ENCODE measurements at regions not wholly inside any gene's neighbourhood (a gene's known extent, or its start where the extent isn't known, plus 50 kb on each side); places are given as distances from the start of the nearest gene placed in this dataset.

- H3K9me3 ChIP-seq (ENCODE audit: control insufficient read depth in 3 of 3, low read length in 3 of 3): no peaks in the 10 kb centered on the region
- H3K27me3 ChIP-seq (ENCODE audit: control insufficient read depth in 3 of 3, insufficient read depth in 3 of 3, low read length in 3 of 3): no peaks in the 10 kb centered on the region
- no peaks in the 10 kb centered on the region for H3K36me3 ChIP-seq (ENCODE audit: control insufficient read depth in 3 of 3, insufficient read depth in 3 of 3, low read length in 3 of 3)
- H3K4me1 ChIP-seq (ENCODE audit: control insufficient read depth in 3 of 3, insufficient read depth in 3 of 3, low read length in 3 of 3): no peaks in the 10 kb centered on the region
- H3K4me3 ChIP-seq (ENCODE audit: low read length in 3 of 3): no peak overlapping the region
- no peak overlapping the region for H3K9ac ChIP-seq (ENCODE audit: low read depth in 1 of 3, low read length in 3 of 3)
- no peak overlapping the region for H3K27ac ChIP-seq (ENCODE audit: low read depth, low read length)
These were observed 298.8 kb upstream of the FERMT1 start for GRCh38 chr20:6421321-6422248.

GRCh38 chr20:6420336-6420735, 297.5 kb upstream of the FERMT1 start:
- H3K9me3 ChIP-seq (ENCODE audit: control insufficient read depth in 3 of 3, low read length in 3 of 3): no peaks in the 10 kb centered on the region
- no peak overlapping the region for H3K4me3 ChIP-seq (ENCODE audit: low read length in 3 of 3)
- no peaks in the 10 kb centered on the region for H3K27me3 ChIP-seq (ENCODE audit: control insufficient read depth in 3 of 3, insufficient read depth in 3 of 3, low read length in 3 of 3)
- H3K27ac ChIP-seq (ENCODE audit: low read depth, low read length): no peak overlapping the region
- no peaks in the 10 kb centered on the region for H3K36me3 ChIP-seq (ENCODE audit: control insufficient read depth in 3 of 3, insufficient read depth in 3 of 3, low read length in 3 of 3)
- no peak overlapping the region for H3K9ac ChIP-seq (ENCODE audit: low read depth in 1 of 3, low read length in 3 of 3)
- H3K4me1 ChIP-seq (ENCODE audit: control insufficient read depth in 3 of 3, insufficient read depth in 3 of 3, low read length in 3 of 3): no peaks in the 10 kb centered on the region

- Histone ChIP-seq H3K9ac (ENCODE audit: low read depth in 1 of 3, low read length in 3 of 3) (no peak overlapping the region), H3K4me3 (ENCODE audit: low read length in 3 of 3) (no peak overlapping the region), H3K36me3 (ENCODE audit: control insufficient read depth in 3 of 3, insufficient read depth in 3 of 3, low read length in 3 of 3) (no peaks in the 10 kb centered on the region), H3K27me3 (ENCODE audit: control insufficient read depth in 3 of 3, insufficient read depth in 3 of 3, low read length in 3 of 3) (no peaks in the 10 kb centered on the region), H3K27ac (ENCODE audit: low read depth, low read length) (no peak overlapping the region), H3K4me1 (ENCODE audit: control insufficient read depth in 3 of 3, insufficient read depth in 3 of 3, low read length in 3 of 3) (no peaks in the 10 kb centered on the region), H3K9me3 (ENCODE audit: control insufficient read depth in 3 of 3, low read length in 3 of 3) (no peaks in the 10 kb centered on the region)
These were observed 295.9 kb upstream of the FERMT1 start for GRCh38 chr20:6418732-6419131.

- Histone ChIP-seq H3K27ac (ENCODE audit: low read depth, low read length) (no peak overlapping the region), H3K4me1 (ENCODE audit: control insufficient read depth in 3 of 3, insufficient read depth in 3 of 3, low read length in 3 of 3) (no peaks in the 10 kb centered on the region), H3K9ac (ENCODE audit: low read depth in 1 of 3, low read length in 3 of 3) (no peak overlapping the region), H3K27me3 (ENCODE audit: control insufficient read depth in 3 of 3, insufficient read depth in 3 of 3, low read length in 3 of 3) (no peaks in the 10 kb centered on the region), H3K4me3 (ENCODE audit: low read length in 3 of 3) (no peak overlapping the region), H3K9me3 (ENCODE audit: control insufficient read depth in 3 of 3, low read length in 3 of 3) (no peaks in the 10 kb centered on the region), H3K36me3 (ENCODE audit: control insufficient read depth in 3 of 3, insufficient read depth in 3 of 3, low read length in 3 of 3) (no peaks in the 10 kb centered on the region)
These were observed 293.5 kb upstream of the FERMT1 start for GRCh38 chr20:6416371-6416770.

- Histone ChIP-seq H3K4me3 (ENCODE audit: low read length in 3 of 3) (no peak overlapping the region), H3K4me1 (ENCODE audit: control insufficient read depth in 3 of 3, insufficient read depth in 3 of 3, low read length in 3 of 3) (no peaks in the 10 kb centered on the region), H3K36me3 (ENCODE audit: control insufficient read depth in 3 of 3, insufficient read depth in 3 of 3, low read length in 3 of 3) (no peaks in the 10 kb centered on the region), H3K27ac (ENCODE audit: low read depth, low read length) (no peak overlapping the region), H3K27me3 (ENCODE audit: control insufficient read depth in 3 of 3, insufficient read depth in 3 of 3, low read length in 3 of 3) (no peaks in the 10 kb centered on the region), H3K9ac (ENCODE audit: low read depth in 1 of 3, low read length in 3 of 3) (no peak overlapping the region), H3K9me3 (ENCODE audit: control insufficient read depth in 3 of 3, low read length in 3 of 3) (no peaks in the 10 kb centered on the region)
These were observed 288.8 kb upstream of the FERMT1 start for GRCh38 chr20:6411651-6412050.

GRCh38 chr20:6410721-6411120, 287.9 kb upstream of the FERMT1 start:
- H3K9me3 ChIP-seq (ENCODE audit: control insufficient read depth in 3 of 3, low read length in 3 of 3): no peaks in the 10 kb centered on the region
- H3K27ac ChIP-seq (ENCODE audit: low read depth, low read length): no peak overlapping the region
- H3K27me3 ChIP-seq (ENCODE audit: control insufficient read depth in 3 of 3, insufficient read depth in 3 of 3, low read length in 3 of 3): no peaks in the 10 kb centered on the region
- H3K9ac ChIP-seq (ENCODE audit: low read depth in 1 of 3, low read length in 3 of 3): no peak overlapping the region
- no peak overlapping the region for H3K4me3 ChIP-seq (ENCODE audit: low read length in 3 of 3)
- H3K36me3 ChIP-seq (ENCODE audit: control insufficient read depth in 3 of 3, insufficient read depth in 3 of 3, low read length in 3 of 3): no peaks in the 10 kb centered on the region
- no peaks in the 10 kb centered on the region for H3K4me1 ChIP-seq (ENCODE audit: control insufficient read depth in 3 of 3, insufficient read depth in 3 of 3, low read length in 3 of 3)

- Histone ChIP-seq H3K9ac (ENCODE audit: low read depth in 1 of 3, low read length in 3 of 3) (no peak overlapping the region), H3K9me3 (ENCODE audit: control insufficient read depth in 3 of 3, low read length in 3 of 3) (no peaks in the 10 kb centered on the region), H3K36me3 (ENCODE audit: control insufficient read depth in 3 of 3, insufficient read depth in 3 of 3, low read length in 3 of 3) (no peaks in the 10 kb centered on the region), H3K27me3 (ENCODE audit: control insufficient read depth in 3 of 3, insufficient read depth in 3 of 3, low read length in 3 of 3) (no peaks in the 10 kb centered on the region), H3K4me3 (ENCODE audit: low read length in 3 of 3) (no peak overlapping the region), H3K4me1 (ENCODE audit: control insufficient read depth in 3 of 3, insufficient read depth in 3 of 3, low read length in 3 of 3) (no peaks in the 10 kb centered on the region), H3K27ac (ENCODE audit: low read depth, low read length) (no peak overlapping the region)
These were observed 284.3 kb upstream of the FERMT1 start for GRCh38 chr20:6407163-6407562.

GRCh38 chr20:6401893-6402557, 279.2 kb upstream of the FERMT1 start:
- no peaks in the 10 kb centered on the region for H3K36me3 ChIP-seq (ENCODE audit: control insufficient read depth in 3 of 3, insufficient read depth in 3 of 3, low read length in 3 of 3)
- peaks cover 0 to 2% (median 0%) of the 10 kb centered on the region in 3 donors for H3K27me3 ChIP-seq (ENCODE audit: control insufficient read depth in 3 of 3, insufficient read depth in 3 of 3, low read length in 3 of 3)
- no peaks in the 10 kb centered on the region for H3K9me3 ChIP-seq (ENCODE audit: control insufficient read depth in 3 of 3, low read length in 3 of 3)
- H3K4me1 ChIP-seq (ENCODE audit: control insufficient read depth in 3 of 3, insufficient read depth in 3 of 3, low read length in 3 of 3): no peaks in the 10 kb centered on the region
- H3K4me3 ChIP-seq (ENCODE audit: low read length in 3 of 3): no peak overlapping the region
- no peak overlapping the region for H3K9ac ChIP-seq (ENCODE audit: low read depth in 1 of 3, low read length in 3 of 3)
- no peak overlapping the region for H3K27ac ChIP-seq (ENCODE audit: low read depth, low read length)

GRCh38 chr20:6397115-6397514, 274.3 kb upstream of the FERMT1 start:
- no peaks in the 10 kb centered on the region for H3K9me3 ChIP-seq (ENCODE audit: control insufficient read depth in 3 of 3, low read length in 3 of 3)
- H3K9ac ChIP-seq (ENCODE audit: low read depth in 1 of 3, low read length in 3 of 3): no peak overlapping the region
- H3K36me3 ChIP-seq (ENCODE audit: control insufficient read depth in 3 of 3, insufficient read depth in 3 of 3, low read length in 3 of 3): no peaks in the 10 kb centered on the region
- H3K27me3 ChIP-seq (ENCODE audit: control insufficient read depth in 3 of 3, insufficient read depth in 3 of 3, low read length in 3 of 3): peaks cover 0 to 2% (median 0%) of the 10 kb centered on the region in 3 donors
- H3K4me3 ChIP-seq (ENCODE audit: low read length in 3 of 3): no peak overlapping the region
- H3K4me1 ChIP-seq (ENCODE audit: control insufficient read depth in 3 of 3, insufficient read depth in 3 of 3, low read length in 3 of 3): no peaks in the 10 kb centered on the region
- no peak overlapping the region for H3K27ac ChIP-seq (ENCODE audit: low read depth, low read length)

- Histone ChIP-seq H3K9me3 (ENCODE audit: control insufficient read depth in 3 of 3, low read length in 3 of 3) (no peaks in the 10 kb centered on the region), H3K27me3 (ENCODE audit: control insufficient read depth in 3 of 3, insufficient read depth in 3 of 3, low read length in 3 of 3) (no peaks in the 10 kb centered on the region), H3K9ac (ENCODE audit: low read depth in 1 of 3, low read length in 3 of 3) (no peak overlapping the region), H3K4me1 (ENCODE audit: control insufficient read depth in 3 of 3, insufficient read depth in 3 of 3, low read length in 3 of 3) (no peaks in the 10 kb centered on the region), H3K4me3 (ENCODE audit: low read length in 3 of 3) (no peak overlapping the region), H3K36me3 (ENCODE audit: control insufficient read depth in 3 of 3, insufficient read depth in 3 of 3, low read length in 3 of 3) (no peaks in the 10 kb centered on the region), H3K27ac (ENCODE audit: low read depth, low read length) (no peak overlapping the region)
These were observed 272.9 kb upstream of the FERMT1 start for GRCh38 chr20:6395695-6396094.
